ENCODE measurements at regions not wholly inside any gene's neighbourhood (a gene's known extent, or its start where the extent isn't known, plus 50 kb on each side); places are given as distances from the start of the nearest gene placed in this dataset.
"Not testable (repeated sequence)": the region's sequence is repeated elsewhere in the genome, so short reads cannot be mapped to it uniquely, and the experiment has no call there.

- intact Hi-C loops (cut with micrococcal nuclease) = no loop called here
- CTCF ChIA-PET = interaction anchor here (0.5 to 1.3 kb wide), 4 partner anchors 9 to 168 kb away, joined by 3 to 4 read pairs (median 3); no protein-coding TSS in a partner anchor
- no TSS peak for BruUV-seq (replicated peaks)
Measured at GRCh38 chr2:88503771-88504170, 51.3 kb upstream of the FOXI3 start.

GRCh38 chr2:88503359-88503662 lies 50.8 kb upstream of the FOXI3 start:
- POLR2A ChIA-PET; intact Hi-C loops (cut with micrococcal nuclease); DNase-seq (ENCODE audit: unreplicated experiment); H3K4me3 Mint-ChIP-seq (ENCODE audit: unreplicated experiment); H3K36me3 Mint-ChIP-seq (ENCODE audit: insufficient read depth, unreplicated experiment); H3K27ac Mint-ChIP-seq (ENCODE audit: low read depth, unreplicated experiment); BruUV-seq (replicated peaks); H3K27me3 Mint-ChIP-seq (ENCODE audit: insufficient read depth, unreplicated experiment): not testable (repeated sequence)
- Mint-ChIP-seq H3K4me1 (ENCODE audit: insufficient read depth, unreplicated experiment) (peaks cover 18% of the 10 kb centered on the region), H3K9me3 (ENCODE audit: unreplicated experiment) (peaks cover 12% of the 10 kb centered on the region)
- CTCF ChIA-PET = interaction anchor here (0.5 to 1.3 kb wide), 3 partner anchors 9 to 86 kb away, joined by 3 read pairs; no protein-coding TSS in a partner anchor

More at GRCh38 chr2:88503771-88504170, 51.3 kb upstream of the FOXI3 start:
- Mint-ChIP-seq H3K27me3 (ENCODE audit: insufficient read depth, unreplicated experiment) (no peaks in the 10 kb centered on the region), H3K9me3 (ENCODE audit: unreplicated experiment) (peaks cover 11% of the 10 kb centered on the region), H3K36me3 (ENCODE audit: insufficient read depth, unreplicated experiment) (no peaks in the 10 kb centered on the region), H3K4me3 (ENCODE audit: unreplicated experiment) (no peak overlapping the region), H3K27ac (ENCODE audit: low read depth, unreplicated experiment) (no peak overlapping the region), H3K4me1 (ENCODE audit: insufficient read depth, unreplicated experiment) (peaks cover 18% of the 10 kb centered on the region)
- POLR2A ChIA-PET = no interaction called here
- DNase-seq (ENCODE audit: unreplicated experiment) = no peak
- no peak for TF ChIP-seq CTCF (IDR thresholded peaks at IDR 0.05; ENCODE audit: unreplicated experiment)

Data from MCF 10A (cell line).